GM21786 (cell line): ENCODE measurements at regions not wholly inside any gene's neighbourhood (a gene's known extent, or its start where the extent isn't known, plus 50 kb on each side); places are given as distances from the start of the nearest gene placed in this dataset.

ENCODE experiments used
- ATAC-seq: cut with Tn5 transposase; IDR thresholded peaks from one replicate; pipeline ENCODE4 v1.9.1; 2021; ENCODE audit not compliant: unreplicated experiment

GRCh38 chr9:121568343-121569265 lies 69.0 kb upstream of the GGTA1 start:
- no peak for ATAC-seq

DNA sequence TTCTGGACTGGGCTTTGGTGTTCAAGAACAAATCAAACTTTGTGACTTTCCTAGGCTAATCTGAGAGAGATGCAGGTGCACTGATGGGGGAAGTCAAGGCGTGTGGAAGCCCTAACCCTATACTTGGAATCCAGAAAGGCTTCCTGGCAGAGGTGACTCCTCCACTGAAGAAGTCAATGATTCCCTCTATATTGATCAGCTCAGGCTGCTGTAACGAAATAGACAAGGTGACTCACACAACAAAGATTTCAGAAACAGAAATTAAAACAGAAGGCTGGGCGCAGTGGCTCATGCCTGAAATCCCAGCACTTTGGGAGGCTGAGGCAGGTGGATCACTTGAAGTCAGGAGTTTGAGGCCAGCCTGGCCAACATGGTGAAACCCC lies 69.6 kb upstream of the GGTA1 start:
- ATAC-seq = no peak

DNA sequence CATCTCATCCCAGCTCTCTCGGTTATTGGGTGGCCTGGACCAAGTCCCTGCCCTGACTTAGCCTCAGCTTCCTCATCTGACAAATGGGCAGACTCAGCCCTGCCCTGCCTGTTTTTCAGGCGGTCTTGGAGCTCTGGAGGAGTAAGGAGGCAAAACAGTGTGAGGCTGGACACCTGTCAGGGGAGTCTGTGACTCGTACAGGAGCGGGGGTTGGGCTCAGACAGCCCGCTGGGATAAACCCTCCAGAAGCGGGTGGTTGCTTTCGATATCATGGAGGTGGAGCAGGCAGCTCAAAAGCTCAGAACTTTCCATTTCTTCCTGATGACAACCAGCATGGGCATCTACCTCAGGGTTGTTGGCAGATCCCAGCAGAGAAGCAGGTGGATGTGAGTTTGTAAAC lies 72.9 kb upstream of the GGTA1 start:
- no peak for ATAC-seq

- ATAC-seq = no peak
These were observed 74.3 kb upstream of the GGTA1 start for GRCh38 chr9:121573717-121574485.

DNA sequence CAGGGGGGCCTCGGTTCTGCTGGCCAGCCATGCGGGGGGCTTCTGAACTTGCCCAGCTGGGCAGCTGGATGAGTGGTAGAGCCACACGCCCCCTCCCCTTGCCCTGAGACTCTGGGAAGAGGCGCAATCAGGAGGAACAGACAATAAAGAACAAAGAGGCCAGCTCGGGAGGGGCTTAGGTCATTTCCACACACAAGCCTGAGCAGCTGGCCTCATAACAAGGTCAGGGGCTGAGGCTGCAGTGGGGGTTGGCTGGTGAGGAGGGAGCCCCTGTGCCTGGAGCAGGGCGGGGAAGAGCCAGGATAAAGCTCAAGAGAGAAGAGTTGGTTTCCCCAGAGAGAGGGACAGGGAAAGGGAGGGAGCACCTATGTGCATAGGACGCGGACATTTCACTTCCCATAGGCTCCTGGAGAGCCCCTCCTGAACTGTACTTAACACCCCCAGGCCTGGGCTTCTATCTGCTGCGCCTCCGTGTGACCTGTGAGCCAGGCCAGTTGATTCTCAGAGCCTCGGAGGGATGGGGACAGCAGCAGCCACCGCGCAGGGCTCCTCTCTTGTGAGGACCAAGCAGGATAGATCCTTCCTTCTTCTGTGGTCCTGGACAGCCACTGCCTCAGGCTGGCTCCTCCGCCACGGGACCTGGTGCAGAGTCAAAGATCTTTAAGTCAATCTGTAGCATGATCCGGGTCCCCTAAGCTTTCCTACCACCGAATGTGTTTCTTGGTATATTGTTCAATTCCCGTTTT lies 75.3 kb upstream of the GGTA1 start:
- ATAC-seq = no peak

DNA sequence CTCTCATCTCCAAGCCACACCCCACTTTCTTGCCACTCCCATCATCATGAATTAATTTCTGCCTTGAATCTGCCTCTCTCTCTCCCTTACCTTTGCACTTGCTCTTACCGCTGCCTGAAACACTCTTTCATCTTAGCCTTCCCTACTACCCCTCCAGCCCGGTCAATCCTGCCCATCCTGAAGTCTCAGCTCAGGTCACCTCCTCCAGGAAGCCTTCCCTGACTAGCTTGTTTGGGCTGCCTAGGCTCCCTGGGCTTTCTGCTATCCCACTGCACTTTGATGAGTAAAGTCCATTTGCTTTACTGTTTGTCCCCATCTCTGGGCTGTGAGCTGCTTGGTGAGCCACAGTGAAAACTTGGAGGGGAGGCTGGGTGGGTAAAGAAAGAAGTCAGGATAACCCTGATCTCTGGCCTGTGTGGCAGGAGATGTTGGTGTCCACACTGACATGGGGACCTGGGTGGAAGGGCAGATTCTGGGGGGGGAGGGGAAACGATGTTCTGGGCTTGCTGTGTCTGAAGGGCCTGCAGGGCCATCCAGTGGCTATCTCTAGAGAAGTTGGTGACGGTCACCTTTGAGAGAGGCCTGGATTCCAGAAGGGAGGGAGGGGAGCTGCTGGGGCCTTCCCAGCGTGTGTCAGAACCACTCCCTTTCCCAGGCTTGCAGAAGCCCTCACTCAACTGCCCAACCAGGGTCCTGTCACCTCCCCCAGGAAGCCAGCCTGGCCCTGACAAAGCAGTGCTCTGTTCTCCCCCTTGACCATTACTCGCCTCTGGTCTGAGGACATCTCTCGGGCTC lies 75.0 kb upstream of the DAB2IP start:
- ATAC-seq = no peak

- ATAC-seq = no peak
These were observed 74.3 kb upstream of the DAB2IP start for GRCh38 chr9:121577166-121577565.

DNA sequence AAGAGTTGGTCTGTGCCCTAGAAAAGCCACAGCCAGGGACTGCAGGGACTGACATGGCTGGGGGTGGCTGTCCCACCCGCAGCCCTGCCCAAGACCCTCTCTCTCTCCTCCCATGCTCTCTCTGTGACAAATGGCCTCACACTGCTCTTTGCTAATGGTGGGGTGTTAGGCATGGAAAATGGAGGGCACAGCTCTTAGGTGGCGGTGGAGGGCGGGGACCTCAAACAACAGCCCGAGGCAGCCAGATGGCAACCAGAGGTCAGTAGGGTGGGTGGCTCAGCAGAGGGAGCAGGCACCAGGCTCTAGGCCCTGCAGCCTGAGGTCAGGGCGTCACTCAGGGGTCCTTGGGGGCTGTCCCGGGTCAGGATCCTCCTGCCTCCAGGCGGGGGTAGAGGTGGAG lies 73.9 kb upstream of the DAB2IP start:
- ATAC-seq = no peak

DNA sequence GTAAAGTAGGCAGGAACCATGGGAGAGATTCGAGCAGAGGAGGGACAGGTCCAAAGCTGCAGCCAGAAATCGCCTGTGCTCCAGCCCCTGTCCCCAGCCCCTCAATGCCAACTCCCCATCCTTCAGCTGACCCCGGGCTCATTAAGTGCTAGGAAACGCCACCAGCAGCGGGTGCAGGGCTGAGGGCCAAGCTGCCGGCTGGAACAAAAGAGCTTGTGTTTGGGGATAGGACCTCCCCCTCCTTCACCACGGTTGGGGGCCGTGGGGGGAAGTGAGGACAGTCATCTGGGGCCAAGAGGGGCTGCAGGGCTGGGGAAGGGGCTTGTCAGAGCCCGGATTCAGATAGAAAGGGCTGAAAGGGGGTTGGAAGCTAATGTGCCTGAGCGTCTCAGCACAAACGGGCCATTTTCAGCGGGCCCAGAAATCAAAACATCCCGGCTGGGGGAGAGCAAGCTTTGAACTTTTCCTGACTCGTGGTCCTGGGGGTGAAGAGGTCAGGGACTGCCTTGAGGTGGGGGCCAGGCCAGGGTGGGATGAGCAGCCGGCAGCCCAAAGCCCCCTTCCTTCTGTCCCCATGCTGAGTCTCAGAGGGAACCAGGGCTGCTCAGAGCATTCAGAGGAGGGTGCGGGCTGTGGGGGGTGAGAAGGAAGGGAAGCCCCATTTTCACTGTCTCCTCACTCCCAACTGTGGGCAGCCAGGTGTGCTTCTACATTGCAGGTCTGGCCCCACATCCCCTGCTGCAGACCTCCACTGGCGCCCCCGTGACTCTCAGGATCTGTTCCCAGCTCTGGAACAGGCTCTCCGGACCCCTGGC lies 69.4 kb upstream of the DAB2IP start:
- no peak for ATAC-seq

DNA sequence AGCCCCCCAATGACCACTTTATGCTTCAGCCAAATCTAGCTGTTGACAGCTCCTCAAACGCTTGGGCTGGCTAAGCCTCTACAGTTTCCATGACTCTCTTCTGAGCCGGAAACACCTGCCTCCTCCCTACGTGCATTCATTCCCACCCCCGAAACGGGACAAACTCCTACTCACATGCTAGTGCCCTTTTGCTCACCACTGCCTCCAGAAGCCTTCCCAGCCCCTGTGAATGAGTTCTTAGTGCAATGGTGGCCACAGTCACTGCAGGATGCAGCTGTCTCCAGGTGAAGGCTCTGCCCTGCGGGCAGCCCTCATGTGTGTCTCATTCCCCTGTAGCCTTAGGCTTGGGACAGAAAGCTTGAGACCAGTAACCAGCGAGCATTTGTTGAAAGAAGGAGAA lies 68.8 kb upstream of the DAB2IP start:
- ATAC-seq = no peak

- no peak for ATAC-seq
These were observed 67.0 kb upstream of the DAB2IP start for GRCh38 chr9:121584421-121584820.

DNA sequence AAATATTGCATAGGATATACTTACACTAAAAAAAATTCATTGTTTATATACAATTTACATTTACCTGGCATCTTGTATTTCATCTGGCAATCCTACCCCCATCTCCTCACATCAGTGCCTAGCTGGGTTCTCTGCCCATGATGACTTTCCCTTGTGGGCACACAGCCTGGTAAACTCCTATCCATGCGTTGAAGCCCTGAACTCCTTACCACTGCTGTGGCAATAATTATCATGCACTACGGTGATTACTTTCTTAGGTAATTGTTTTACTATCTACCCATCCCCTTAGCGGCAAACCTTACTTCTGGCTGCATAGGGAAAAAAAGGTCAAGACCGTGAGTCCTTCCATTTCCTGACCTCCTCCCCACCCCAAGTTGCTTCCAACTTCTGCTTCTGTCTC lies 63.6 kb upstream of the DAB2IP start:
- ATAC-seq = no peak

DNA sequence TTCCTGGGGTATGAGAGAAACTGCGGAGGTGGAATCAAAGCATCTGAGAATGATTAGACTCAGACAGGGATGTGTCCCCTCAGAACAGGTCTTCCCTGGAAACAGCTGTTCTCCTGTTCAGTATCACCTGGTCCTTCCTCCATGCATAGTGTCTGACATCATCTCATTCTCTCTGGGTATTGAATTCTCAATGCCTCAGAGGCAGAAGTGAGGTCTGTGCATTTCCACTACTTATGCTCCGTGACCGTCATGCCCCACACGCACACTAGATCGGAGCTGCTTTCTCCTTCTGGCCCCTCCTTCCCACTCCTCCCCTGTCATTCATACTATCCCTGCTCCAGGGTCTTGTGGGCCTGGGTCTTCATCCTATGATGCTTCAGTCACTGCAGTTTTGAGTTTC lies 61.4 kb upstream of the DAB2IP start:
- ATAC-seq = no peak

DNA sequence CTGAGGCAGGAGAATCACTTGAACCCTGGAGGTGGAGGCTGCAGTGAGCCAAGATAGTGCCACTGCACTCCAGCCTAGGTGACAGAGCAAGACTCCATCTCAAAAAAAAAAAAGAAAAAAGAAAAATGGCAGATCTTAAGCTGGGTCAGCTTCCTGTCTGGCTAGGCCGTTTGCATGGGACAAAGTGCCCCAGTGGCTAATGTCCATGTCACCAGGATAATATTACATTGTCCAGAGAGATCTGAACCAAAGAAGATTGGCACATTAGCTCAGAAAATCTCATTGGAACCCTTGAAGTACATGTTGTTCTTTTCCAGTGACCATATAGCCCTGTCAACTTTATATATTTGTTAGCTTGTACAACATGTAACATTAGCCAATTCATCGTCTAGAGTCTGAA lies 59.2 kb upstream of the DAB2IP start:
- no peak for ATAC-seq

DNA sequence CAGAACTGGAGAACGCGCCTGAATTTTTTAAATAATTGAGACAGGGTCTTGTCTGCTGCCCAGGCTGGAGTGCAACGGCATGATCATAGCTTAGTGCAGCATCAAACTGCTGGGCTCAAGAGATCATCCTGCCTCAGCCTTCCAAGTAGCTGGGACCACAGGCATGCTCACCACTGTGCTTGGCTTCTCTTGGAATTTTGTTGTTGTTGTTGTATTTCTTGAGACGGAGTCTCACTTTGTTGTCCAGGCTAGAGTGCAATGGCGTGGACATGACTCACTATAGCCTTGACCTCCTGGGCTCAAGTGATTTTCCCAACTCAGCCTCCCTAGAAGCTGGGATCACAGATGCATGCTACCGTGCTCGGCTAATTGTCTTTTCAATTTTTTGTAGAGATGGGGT lies 58.4 kb upstream of the DAB2IP start:
- ATAC-seq = no peak

- ATAC-seq = no peak
These were observed 54.9 kb upstream of the DAB2IP start for GRCh38 chr9:121596515-121596914.

DNA sequence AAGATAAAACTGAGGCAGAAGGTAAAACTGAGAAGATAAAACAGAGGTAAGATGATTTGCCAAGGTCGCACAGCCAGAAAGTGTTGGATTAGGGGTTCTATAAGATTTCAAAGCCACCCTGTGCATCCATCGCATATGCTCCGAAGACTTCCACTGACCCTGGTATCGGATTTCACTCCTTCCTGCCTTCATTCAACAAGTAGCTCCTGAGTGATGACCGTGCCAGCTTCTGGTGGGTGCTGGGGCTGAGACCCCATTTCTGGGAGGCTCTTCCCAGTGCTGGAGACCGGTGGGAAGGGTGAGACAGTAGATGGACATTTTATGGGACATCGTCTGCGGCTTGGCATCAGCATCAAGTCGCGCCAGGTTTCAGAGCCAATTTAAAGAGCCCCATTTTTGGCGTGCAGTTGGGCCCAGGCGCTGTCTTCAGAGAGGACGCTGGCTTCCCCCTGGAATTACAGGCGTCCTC lies 53.7 kb upstream of the DAB2IP start:
- ATAC-seq = no peak

DNA sequence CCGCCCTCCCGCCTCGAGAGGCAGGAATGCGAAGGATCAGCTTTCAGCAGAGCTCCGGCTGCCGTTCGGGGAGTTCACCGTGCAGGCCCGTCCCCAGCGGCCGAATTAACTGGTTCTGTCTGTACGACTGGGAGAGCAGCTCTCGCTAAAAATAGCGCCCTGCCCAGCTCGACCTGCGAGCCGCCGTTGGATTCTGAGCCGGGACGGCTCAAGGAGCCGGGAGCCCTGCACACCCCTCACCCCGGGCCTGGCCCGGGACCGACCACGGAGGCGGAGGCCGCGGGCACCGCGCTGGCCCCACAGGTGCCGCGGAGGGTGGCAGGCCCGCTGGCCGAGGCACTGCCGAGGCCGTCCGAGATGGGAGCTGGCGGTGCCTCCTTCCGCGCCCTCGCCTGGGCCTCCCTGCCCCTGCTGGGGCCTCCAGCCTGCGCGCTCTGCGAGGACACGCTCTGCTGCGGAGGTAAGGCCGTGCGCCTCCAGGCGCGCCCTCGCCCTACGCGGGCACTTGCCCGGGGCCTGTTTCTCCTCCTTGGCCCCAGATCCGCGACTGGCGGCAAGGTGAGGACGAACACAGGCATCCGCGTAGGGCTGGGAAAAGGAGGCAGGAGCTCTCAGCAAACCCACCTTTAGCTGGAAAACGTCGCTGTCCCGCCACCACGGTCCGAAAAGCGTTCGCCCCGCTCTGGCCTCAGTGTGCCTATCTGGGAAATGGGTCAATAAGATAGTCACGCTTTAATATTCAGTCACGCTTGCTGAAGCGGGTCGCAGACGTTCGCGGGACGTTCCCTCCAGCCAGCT lies 53.1 kb upstream of the DAB2IP start:
- no peak for ATAC-seq
